NT2/D1 (cell line): ENCODE measurements at regions not wholly inside any gene's neighbourhood (a gene's known extent, or its start where the extent isn't known, plus 50 kb on each side); places are given as distances from the start of the nearest gene placed in this dataset.

Experiments used
- SUZ12 ChIP-seq: IDR thresholded peaks from 2 replicates; pipeline ENCODE4 v1.6.1; 2011; ENCODE audit not compliant: insufficient read length, insufficient read depth; ENCODE audit errors: extremely low read depth
- YY1 ChIP-seq: IDR thresholded peaks from 2 replicates; pipeline ENCODE4 v1.6.1; 2011; ENCODE audit not compliant: insufficient read length, insufficient read depth
- ZNF274 ChIP-seq: IDR thresholded peaks from 2 replicates; pipeline ENCODE4 v1.6.1; 2011; ENCODE audit warnings: mild to moderate bottlenecking, low read depth, low read length

DNA sequence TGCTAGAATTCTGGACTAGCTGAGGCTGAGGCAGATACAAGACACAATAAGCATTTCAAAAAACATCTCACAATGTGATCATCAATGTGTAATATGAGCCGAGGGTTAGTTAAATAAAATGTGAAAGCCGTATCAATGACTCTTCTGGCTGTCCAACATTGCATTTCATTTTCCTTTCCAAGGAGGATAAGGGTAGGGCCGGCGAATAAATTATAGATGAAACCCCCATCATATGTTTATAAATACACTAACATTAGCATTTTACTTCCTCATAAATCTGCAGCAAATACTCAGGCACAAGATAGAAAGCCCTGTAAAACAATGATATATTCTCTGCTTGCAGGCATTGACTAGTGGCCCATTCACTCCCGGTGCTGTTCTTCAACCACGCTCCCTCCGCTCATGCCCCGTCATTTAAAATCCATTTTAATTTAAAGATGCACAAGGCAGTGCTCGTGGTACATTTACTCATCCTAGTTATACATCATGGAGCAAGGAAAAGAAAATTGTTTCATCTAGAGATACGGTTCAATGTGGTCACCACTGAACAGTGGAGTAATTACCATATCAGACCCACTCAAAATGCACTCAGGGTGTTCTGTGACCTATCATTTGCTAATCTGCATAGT, 59.9 kb upstream of the RCN1 start:
- TF ChIP-seq SUZ12 (no peak), ZNF274 (no peak), YY1 (no peak)
